GM21737 (cell line): ENCODE measurements at regions not wholly inside any gene's neighbourhood (a gene's known extent, or its start where the extent isn't known, plus 50 kb on each side); places are given as distances from the start of the nearest gene placed in this dataset.
"Not testable (repeated sequence)": the region's sequence is repeated elsewhere in the genome, so short reads cannot be mapped to it uniquely, and the experiment has no call there.

Experiments used
- ATAC-seq: cut with Tn5 transposase; IDR thresholded peaks from one replicate; pipeline ENCODE4 v1.9.1; 2021; ENCODE audit warnings: mild to moderate bottlenecking, moderate library complexity; ENCODE audit not compliant: unreplicated experiment

DNA sequence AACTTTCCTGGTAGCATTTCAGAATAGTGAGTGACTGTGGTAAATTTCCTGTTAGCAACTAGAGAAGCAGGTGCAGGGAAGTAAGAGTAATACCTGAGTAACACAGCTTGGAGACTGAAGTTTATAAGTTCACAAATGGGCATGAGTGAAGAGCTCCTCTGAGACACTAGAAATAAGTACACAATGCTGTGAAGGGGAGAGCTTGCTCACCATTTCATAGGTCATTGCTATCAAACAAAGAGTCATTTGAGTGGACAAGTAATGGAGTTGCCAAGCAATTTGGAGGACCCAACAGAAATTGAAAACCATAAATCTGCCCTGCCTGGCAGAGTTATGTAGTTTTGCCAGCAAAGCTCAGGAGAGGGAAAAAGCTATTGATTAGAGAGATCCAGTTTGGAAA lies 523.6 kb downstream of the TRAM1L1 start:
- no peak for ATAC-seq

DNA sequence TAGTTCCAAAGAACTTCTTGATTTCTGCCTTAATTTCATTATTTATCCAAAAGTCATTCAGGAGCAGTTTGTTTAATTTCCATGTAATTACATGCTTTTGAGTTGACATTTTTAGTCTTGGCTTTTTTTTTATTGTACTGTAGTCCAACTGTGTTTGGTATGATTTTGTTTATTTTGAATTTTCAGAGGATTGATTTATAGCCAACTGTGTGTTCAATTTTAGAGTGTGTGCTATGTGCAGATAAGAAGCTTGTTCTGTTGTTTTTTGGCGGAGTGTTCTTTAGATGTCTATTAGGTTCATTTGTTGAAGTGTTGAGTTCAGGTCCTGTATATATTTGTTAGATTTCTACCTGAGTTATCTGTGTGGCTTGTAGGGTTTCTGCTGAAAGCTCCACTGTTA lies 533.6 kb downstream of the TRAM1L1 start:
- ATAC-seq, result no peak

DNA sequence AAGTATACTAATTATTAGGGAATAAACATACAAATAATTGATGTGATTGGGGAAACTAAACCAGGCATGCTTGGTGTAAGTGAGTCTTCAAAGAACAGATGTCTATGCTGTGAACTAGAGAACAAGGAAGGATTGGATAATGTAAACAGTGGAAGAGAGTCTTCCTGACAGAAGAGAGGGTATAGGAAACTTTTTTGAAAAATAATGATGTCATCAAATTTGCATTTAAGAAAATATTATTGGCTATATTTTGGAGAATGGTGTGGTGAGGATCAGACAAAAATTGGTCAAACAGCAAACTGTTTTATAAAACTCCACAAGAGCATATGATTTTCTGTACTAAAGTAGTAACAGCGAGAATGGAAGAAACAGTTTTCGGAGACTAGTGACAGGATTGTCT lies 537.7 kb downstream of the TRAM1L1 start:
- ATAC-seq, result no peak

DNA sequence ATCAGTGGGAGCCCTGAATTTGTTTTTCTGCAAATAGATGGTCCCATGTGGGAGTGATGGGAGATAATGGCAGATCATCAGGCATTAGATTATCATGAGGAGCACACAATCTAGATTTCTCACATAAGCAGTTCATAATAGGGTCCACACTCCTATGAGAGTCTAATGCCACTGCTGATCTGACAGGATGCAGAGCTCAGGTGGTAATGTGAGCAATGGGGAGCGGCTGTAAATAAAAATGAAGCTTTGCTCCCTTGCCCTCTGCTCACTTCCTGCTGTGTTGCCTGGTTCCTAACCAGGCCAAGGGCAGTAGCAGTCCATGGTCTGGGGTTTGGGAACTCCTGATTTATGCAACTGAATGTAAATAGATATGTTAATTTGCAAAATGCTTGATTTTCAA lies 538.6 kb downstream of the TRAM1L1 start:
- no peak for ATAC-seq

GRCh38 chr4:116544946-116545345 lies 540.4 kb downstream of the TRAM1L1 start:
- ATAC-seq, result no peak

DNA sequence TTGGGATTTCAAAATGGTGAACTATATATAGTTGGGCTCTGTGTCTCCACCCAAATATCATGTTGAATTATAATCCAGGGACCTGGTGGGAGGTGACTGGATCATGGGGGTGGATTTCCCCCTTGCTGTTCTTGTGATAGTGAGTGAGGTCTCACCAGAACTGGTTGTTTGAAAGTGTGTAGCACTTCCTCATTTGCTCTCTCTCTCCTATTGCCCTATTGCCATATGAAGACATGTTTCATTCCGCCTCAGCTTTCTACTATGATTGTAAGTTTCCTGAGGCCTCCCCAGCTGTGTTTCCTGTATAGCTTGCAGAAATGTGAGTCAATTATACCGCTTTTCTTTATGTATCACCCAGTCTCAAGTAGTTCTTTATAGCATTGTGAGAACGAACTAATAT lies 545.6 kb downstream of the TRAM1L1 start:
- ATAC-seq, result no peak

GRCh38 chr4:116537828-116538227 lies 547.5 kb downstream of the TRAM1L1 start:
- ATAC-seq, result no peak

DNA sequence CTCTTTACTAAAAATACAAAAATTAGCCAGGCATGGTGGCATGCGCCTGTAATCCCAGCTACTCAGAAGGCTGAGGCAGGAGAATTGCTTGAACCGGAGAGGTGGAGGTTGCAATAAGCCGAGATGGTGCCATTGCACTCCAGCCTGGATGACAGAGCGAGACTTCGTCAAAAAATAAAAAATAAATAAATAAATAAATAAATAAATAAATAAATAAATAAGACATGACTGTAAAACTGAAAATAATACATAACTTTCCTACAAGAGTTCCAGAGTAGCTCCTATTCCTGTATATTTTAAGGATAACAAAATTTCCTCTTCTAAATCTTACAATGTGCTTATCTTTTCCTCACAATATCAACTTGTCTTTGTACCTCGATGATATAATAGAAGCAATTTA lies 549.4 kb downstream of the TRAM1L1 start:
- not testable (repeated sequence) for ATAC-seq

GRCh38 chr4:116531870-116532269 lies 553.5 kb downstream of the TRAM1L1 start:
- peak; percentile 52 for ATAC-seq

DNA sequence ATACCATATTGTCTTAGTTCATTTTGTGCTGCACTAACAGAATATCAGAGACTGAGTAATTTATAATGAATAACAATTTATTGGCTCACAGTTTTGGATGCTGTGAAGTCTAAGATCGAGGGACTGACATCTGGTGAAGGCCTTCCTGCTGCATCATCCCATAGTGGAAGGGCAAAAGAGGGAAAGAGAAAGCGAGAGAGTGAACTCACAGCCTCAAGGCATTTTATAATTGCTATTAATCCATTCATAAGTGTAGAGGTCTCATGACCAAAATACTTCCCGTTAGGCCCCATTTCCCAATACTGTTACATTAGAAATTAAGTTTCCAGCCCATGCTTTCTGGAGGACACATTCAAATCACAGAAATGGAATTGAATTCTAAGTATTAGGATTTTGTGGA lies 554.4 kb downstream of the TRAM1L1 start:
- ATAC-seq, result no peak

- ATAC-seq, result no peak
These were observed 555.3 kb downstream of the TRAM1L1 start for GRCh38 chr4:116530048-116530447.

DNA sequence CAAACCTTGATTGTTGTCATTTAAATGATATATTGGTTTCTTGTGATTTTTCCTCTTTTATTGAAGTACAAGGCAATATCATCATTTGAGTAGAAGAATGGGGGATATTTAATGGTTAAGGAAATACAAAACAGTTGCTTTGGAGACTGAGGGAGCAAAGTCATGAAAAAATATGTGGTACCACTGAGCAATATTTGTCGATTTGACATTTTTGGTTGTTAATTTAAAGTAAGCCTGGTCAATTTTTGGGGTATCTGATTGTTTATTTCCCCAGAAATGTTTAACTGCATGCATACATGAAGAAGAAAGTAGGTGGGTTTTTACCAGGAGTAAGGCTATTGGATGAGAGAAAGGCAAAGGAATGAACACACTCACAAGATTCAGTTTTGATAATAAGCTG lies 556.2 kb downstream of the TRAM1L1 start:
- ATAC-seq, result no peak

DNA sequence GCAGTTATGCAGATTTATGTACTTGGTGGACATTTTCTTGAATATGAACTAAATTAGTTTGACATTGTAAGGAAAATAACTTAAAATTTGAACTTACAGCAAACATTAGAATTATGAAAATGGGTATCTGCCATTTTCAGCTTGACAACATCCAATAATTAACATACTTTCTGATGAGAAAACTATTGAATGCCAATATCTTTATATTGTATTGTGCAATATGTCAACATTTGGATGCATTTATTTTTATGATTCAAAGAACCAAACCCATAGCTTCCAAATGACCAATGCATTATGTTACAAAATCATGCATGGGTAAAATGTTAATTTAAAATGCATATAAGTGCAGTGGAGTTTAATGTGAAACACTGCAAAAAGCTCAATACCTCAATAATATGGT lies 562.5 kb downstream of the TRAM1L1 start:
- ATAC-seq, result no peak

- no peak for ATAC-seq
These were observed 564.5 kb downstream of the TRAM1L1 start for GRCh38 chr4:116520886-116521285.

DNA sequence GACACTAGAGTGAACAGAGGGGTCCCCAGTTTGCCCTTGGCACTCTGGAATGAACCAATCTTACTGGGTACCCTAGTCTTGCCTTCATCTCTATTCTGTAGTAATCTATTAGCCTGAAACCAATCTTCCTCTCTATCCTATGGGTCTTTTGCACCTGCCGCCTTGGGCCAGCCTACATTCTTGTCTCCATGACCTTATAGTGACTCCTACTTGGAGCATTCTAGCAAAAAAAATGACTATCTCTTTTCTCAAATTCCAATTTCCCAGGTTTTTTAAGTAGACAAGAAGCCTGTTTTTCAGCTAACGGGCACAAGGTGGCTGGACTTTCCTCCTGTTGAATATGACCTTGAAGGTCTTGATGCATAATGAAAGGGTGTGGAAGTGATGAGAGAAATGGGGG lies 568.7 kb downstream of the TRAM1L1 start:
- no peak for ATAC-seq

- ATAC-seq, result no peak
These were observed 569.4 kb downstream of the TRAM1L1 start for GRCh38 chr4:116515959-116516358.

- ATAC-seq, result no peak
These were observed 572.8 kb downstream of the TRAM1L1 start for GRCh38 chr4:116512552-116512951.

- ATAC-seq, result no peak
These were observed 583.4 kb downstream of the TRAM1L1 start for GRCh38 chr4:116501954-116502353.

DNA sequence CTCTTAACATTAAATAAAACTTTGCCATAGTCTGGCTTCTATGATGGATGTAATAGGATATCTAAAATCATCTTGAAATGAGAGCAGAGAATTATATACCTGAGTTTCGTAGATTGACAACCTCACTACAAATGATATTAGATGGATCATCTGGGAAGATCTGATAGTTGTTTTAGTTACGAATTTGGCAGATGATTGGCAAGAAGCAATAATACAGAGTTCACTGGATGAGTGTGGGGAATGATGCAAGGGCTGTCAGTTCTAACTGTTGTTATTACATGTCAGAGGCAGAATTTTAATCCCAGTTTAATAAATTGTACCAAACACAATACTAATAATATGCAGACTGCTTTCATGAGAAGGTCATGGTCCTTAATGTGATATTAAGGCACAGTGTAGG lies 585.2 kb downstream of the TRAM1L1 start:
- ATAC-seq, result no peak

- no peak for ATAC-seq
These were observed 595.6 kb downstream of the TRAM1L1 start for GRCh38 chr4:116489739-116490138.

- no peak for ATAC-seq
These were observed 599.0 kb downstream of the TRAM1L1 start for GRCh38 chr4:116486401-116486800.

DNA sequence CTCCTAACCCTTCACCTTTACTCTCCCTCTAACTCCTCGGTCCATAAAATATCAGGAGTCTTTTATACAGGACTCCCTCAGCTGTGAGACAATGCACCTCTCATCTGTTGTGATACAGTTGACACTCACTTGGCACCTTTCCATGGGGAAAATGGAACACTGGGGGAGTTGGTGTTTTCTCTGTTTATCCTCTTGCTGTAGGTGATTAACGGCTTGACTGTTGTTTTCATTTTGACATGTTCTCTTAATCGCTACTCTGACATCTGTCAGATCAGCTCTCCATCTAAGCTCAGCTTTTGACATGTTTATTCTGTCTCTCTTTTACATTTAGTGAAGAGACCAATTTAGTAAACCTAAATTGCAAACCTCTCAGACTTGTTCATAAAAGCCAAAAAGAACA lies 604.8 kb downstream of the TRAM1L1 start:
- ATAC-seq, result no peak

DNA sequence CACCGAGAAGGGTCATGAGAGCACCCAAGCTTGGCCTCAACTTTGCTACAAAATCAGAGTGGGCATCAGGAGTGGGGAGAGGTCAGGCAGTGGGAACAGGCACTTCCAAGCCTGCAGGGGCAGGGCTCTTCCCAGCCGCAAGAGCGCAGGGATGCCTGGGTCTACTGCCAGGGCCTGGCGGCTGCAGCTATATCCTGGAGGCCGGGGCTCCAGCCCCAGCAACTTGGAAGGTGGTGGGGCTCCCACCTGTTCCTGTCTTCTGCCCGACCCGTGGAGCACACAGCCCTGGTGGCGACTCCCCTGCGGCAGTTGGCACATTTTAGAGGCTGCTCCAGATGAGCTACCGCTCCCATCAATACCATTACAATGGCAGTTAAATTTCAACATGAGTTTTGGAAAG lies 607.0 kb downstream of the TRAM1L1 start:
- ATAC-seq, result no peak

GRCh38 chr4:116469582-116469981 lies 615.8 kb downstream of the TRAM1L1 start:
- no peak for ATAC-seq
